Activated B cell treated with CpG ODN at 0.5 μM for 24 hours (primary cell): ENCODE measurements at regions not wholly inside any gene's neighbourhood (a gene's known extent, or its start where the extent isn't known, plus 50 kb on each side); places are given as distances from the start of the nearest gene placed in this dataset.

Experiments used
- ATAC-seq: fragments of 200-7000 bp; cut with Tn5 transposase; one replicate; pipeline ENCODE4 v1.10.0; 2021; ENCODE audit warnings: low read depth, mild to moderate bottlenecking, moderate library complexity
- CTCF ChIA-PET: fragments of 350-600 bp; sonication (Branson Sonifier 250); formaldehyde crosslinking; loops from one replicate; lab custom pipeline; 2021; ENCODE audit warnings: antibody characterized with exemption; lab: Charles Lee
- POLR2A ChIA-PET: fragments of 350-600 bp; sonication (Branson Sonifier 250); formaldehyde crosslinking; loops from one replicate; lab custom pipeline; 2021; ENCODE audit warnings: antibody characterized with exemption; lab: Charles Lee
- DNase-seq: peaks from one replicate; pipeline ENCODE4 v3.0.0; 2022
- H3K27ac Mint-ChIP-seq: one replicate; pipeline ENCODE4 v1.8.0; 2020; ENCODE audit warnings: mixed read lengths
- H3K27me3 Mint-ChIP-seq: one replicate; pipeline ENCODE4 v1.8.0; 2021; ENCODE audit warnings: mixed read lengths
- H3K36me3 Mint-ChIP-seq: one replicate; pipeline ENCODE4 v1.8.0; 2021; ENCODE audit warnings: low read depth, mixed read lengths
- H3K4me1 Mint-ChIP-seq: one replicate; pipeline ENCODE4 v1.8.0; 2021; ENCODE audit warnings: mixed read lengths
- H3K4me3 Mint-ChIP-seq: one replicate; pipeline ENCODE4 v1.8.0; 2020; ENCODE audit warnings: mild to moderate bottlenecking, mixed read lengths
- H3K9me3 Mint-ChIP-seq: one replicate; pipeline ENCODE4 v1.8.0; 2020; ENCODE audit warnings: mixed read lengths
- CTCF ChIP-seq: fragments of 200-600 bp; IDR thresholded peaks from one replicate; pipeline ENCODE4 v1.8.0; 2022; ENCODE audit warnings: antibody characterized with exemption, mild to moderate bottlenecking
- intact Hi-C: fragments of 100-400 bp; cut with micrococcal nuclease; formaldehyde crosslinking; loops from one replicate; pipeline ENCODE4 v1.15.1; 2024

GRCh38 chr15:35669021-35669420, 123.1 kb upstream of the DPH6 start:
- ChIA-PET CTCF (no interaction called here), POLR2A (no interaction called here)
- intact Hi-C loops: no loop called here
- H3K4me3 Mint-ChIP-seq: no peak overlapping the region
- H3K27me3 Mint-ChIP-seq: peaks cover 2% of the 10 kb centered on the region
- no peak for ATAC-seq
- H3K4me1 Mint-ChIP-seq: peaks cover 8% of the 10 kb centered on the region
- no peak for TF ChIP-seq CTCF
- no peaks in the 10 kb centered on the region for H3K9me3 Mint-ChIP-seq
- H3K36me3 Mint-ChIP-seq: no peaks in the 10 kb centered on the region
- H3K27ac Mint-ChIP-seq: no peak overlapping the region
- DNase-seq: no peak

GRCh38 chr15:35669432-35670045, 123.6 kb upstream of the DPH6 start:
- H3K36me3 Mint-ChIP-seq: no peaks in the 10 kb centered on the region
- ATAC-seq (no peak), DNase-seq (no peak)
- POLR2A ChIA-PET: no interaction called here
- CTCF ChIA-PET: no interaction called here
- H3K27ac Mint-ChIP-seq: no peak overlapping the region
- H3K4me1 Mint-ChIP-seq: peaks cover 8% of the 10 kb centered on the region
- no peaks in the 10 kb centered on the region for H3K9me3 Mint-ChIP-seq
- peaks cover 2% of the 10 kb centered on the region for H3K27me3 Mint-ChIP-seq
- intact Hi-C loops: no loop called here
- no peak overlapping the region for H3K4me3 Mint-ChIP-seq
- TF ChIP-seq CTCF: no peak

- ATAC-seq: no peak
- H3K36me3 Mint-ChIP-seq: no peaks in the 10 kb centered on the region
- H3K4me1 Mint-ChIP-seq: peaks cover 8% of the 10 kb centered on the region
- H3K27ac Mint-ChIP-seq: no peak overlapping the region
- H3K27me3 Mint-ChIP-seq: peaks cover 2% of the 10 kb centered on the region
- no peak for DNase-seq
- POLR2A ChIA-PET: no interaction called here
- TF ChIP-seq CTCF: no peak
- intact Hi-C loops: no loop called here
- CTCF ChIA-PET: no interaction called here
- no peak overlapping the region for H3K4me3 Mint-ChIP-seq
- no peaks in the 10 kb centered on the region for H3K9me3 Mint-ChIP-seq
Observed at GRCh38 chr15:35671197-35671596, 125.2 kb upstream of the DPH6 start.

GRCh38 chr15:35671981-35672380, 126.0 kb upstream of the DPH6 start:
- TF ChIP-seq CTCF: no peak
- ChIA-PET POLR2A (no interaction called here), CTCF (no interaction called here)
- H3K27ac Mint-ChIP-seq: no peak overlapping the region
- peaks cover 8% of the 10 kb centered on the region for H3K4me1 Mint-ChIP-seq
- peaks cover 2% of the 10 kb centered on the region for H3K27me3 Mint-ChIP-seq
- ATAC-seq (no peak), DNase-seq (no peak)
- H3K36me3 Mint-ChIP-seq: no peaks in the 10 kb centered on the region
- H3K9me3 Mint-ChIP-seq: no peaks in the 10 kb centered on the region
- no peak overlapping the region for H3K4me3 Mint-ChIP-seq
- intact Hi-C loops: no loop called here

GRCh38 chr15:35673093-35673684, 127.2 kb upstream of the DPH6 start:
- intact Hi-C loops: no loop called here
- H3K9me3 Mint-ChIP-seq: no peaks in the 10 kb centered on the region
- TF ChIP-seq CTCF: no peak
- POLR2A ChIA-PET: no interaction called here
- peaks cover 8% of the 10 kb centered on the region for H3K4me1 Mint-ChIP-seq
- no peak for DNase-seq
- peak overlapping the region; percentile 57 for H3K4me3 Mint-ChIP-seq
- H3K27ac Mint-ChIP-seq: no peak overlapping the region
- CTCF ChIA-PET: no interaction called here
- H3K36me3 Mint-ChIP-seq: no peaks in the 10 kb centered on the region
- peaks cover 2% of the 10 kb centered on the region for H3K27me3 Mint-ChIP-seq
- ATAC-seq: no peak
